ENCODE measurements at regions not wholly inside any gene's neighbourhood (a gene's known extent, or its start where the extent isn't known, plus 50 kb on each side); places are given as distances from the start of the nearest gene placed in this dataset.
"Not testable (repeated sequence)": the region's sequence is repeated elsewhere in the genome, so short reads cannot be mapped to it uniquely, and the experiment has no call there.

GRCh38 chr3:75235631-75236030, 428.5 kb upstream of the FRG2C start:
- Mint-ChIP-seq H3K4me3 (ENCODE audit: unreplicated experiment) (no peak overlapping the region), H3K4me1 (ENCODE audit: low read depth) (peaks cover 11% of the 10 kb centered on the region), H3K9me3 (ENCODE audit: low read depth) (no peaks in the 10 kb centered on the region), H3K36me3 (ENCODE audit: low read depth) (no peaks in the 10 kb centered on the region), H3K27ac (ENCODE audit: unreplicated experiment) (no peak overlapping the region), H3K27me3 (ENCODE audit: low read depth) (peaks cover 1% of the 10 kb centered on the region)
- DNase-seq (ENCODE audit: low spot score), result no peak
- TF ChIP-seq, protein P1, sequence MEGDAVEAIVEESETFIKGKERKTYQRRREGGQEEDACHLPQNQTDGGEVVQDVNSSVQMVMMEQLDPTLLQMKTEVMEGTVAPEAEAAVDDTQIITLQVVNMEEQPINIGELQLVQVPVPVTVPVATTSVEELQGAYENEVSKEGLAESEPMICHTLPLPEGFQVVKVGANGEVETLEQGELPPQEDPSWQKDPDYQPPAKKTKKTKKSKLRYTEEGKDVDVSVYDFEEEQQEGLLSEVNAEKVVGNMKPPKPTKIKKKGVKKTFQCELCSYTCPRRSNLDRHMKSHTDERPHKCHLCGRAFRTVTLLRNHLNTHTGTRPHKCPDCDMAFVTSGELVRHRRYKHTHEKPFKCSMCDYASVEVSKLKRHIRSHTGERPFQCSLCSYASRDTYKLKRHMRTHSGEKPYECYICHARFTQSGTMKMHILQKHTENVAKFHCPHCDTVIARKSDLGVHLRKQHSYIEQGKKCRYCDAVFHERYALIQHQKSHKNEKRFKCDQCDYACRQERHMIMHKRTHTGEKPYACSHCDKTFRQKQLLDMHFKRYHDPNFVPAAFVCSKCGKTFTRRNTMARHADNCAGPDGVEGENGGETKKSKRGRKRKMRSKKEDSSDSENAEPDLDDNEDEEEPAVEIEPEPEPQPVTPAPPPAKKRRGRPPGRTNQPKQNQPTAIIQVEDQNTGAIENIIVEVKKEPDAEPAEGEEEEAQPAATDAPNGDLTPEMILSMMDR (IDR thresholded peaks at IDR 0.05), result no peak

- peaks cover 1% of the 10 kb centered on the region for H3K27me3 Mint-ChIP-seq (ENCODE audit: low read depth)
- H3K4me1 Mint-ChIP-seq (ENCODE audit: low read depth), result peaks cover 11% of the 10 kb centered on the region
- H3K27ac Mint-ChIP-seq (ENCODE audit: unreplicated experiment), result no peak overlapping the region
- H3K36me3 Mint-ChIP-seq (ENCODE audit: low read depth), result no peaks in the 10 kb centered on the region
- no peak for DNase-seq (ENCODE audit: low spot score)
- TF ChIP-seq, protein P1 (IDR thresholded peaks at IDR 0.05), result no peak
- no peak overlapping the region for H3K4me3 Mint-ChIP-seq (ENCODE audit: unreplicated experiment)
- H3K9me3 Mint-ChIP-seq (ENCODE audit: low read depth), result no peaks in the 10 kb centered on the region
Measured at GRCh38 chr3:75237053-75237452, 427.1 kb upstream of the FRG2C start.

DNA sequence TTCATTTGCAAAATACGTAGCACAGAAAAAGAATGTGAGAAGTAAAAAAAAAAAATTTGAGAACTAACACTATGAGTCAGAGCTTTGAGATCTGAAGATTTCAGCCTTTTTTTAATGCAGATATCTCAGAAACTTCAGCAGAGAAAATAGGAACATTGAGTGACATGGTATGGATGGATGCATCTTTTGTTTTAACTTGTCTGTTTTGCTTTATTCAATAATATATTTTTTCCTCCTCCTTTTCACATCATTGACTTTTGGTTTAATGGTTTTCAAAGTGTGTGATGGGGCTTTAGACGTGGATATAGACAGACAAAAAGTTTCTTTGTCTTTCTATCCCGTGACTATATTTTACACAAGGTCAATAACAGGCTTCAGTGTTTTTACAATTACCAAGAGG, 426.7 kb upstream of the FRG2C start:
- Mint-ChIP-seq H3K27me3 (ENCODE audit: low read depth) (peaks cover 1% of the 10 kb centered on the region), H3K9me3 (ENCODE audit: low read depth) (no peaks in the 10 kb centered on the region), H3K4me1 (ENCODE audit: low read depth) (peaks cover 11% of the 10 kb centered on the region), H3K27ac (ENCODE audit: unreplicated experiment) (no peak overlapping the region), H3K4me3 (ENCODE audit: unreplicated experiment) (no peak overlapping the region), H3K36me3 (ENCODE audit: low read depth) (no peaks in the 10 kb centered on the region)
- TF ChIP-seq, protein P1 (IDR thresholded peaks at IDR 0.05), result no peak
- DNase-seq (ENCODE audit: low spot score), result no peak

GRCh38 chr3:75241226-75241962, 422.7 kb upstream of the FRG2C start:
- H3K4me3 Mint-ChIP-seq (ENCODE audit: unreplicated experiment), result not testable (repeated sequence)

GRCh38 chr3:75242012-75242735, 422.0 kb upstream of the FRG2C start:
- Mint-ChIP-seq H3K36me3 (ENCODE audit: low read depth) (no peaks in the 10 kb centered on the region), H3K27me3 (ENCODE audit: low read depth) (peaks cover 3% of the 10 kb centered on the region), H3K4me3 (ENCODE audit: unreplicated experiment) (no peak overlapping the region), H3K4me1 (ENCODE audit: low read depth) (peaks cover 6% of the 10 kb centered on the region), H3K27ac (ENCODE audit: unreplicated experiment) (no peak overlapping the region), H3K9me3 (ENCODE audit: low read depth) (no peaks in the 10 kb centered on the region)
- TF ChIP-seq, protein P1 (IDR thresholded peaks at IDR 0.05), result no peak
- DNase-seq (ENCODE audit: low spot score), result no peak

More at GRCh38 chr3:75241226-75241962, 422.7 kb upstream of the FRG2C start:
- H3K4me1 Mint-ChIP-seq (ENCODE audit: low read depth), result peaks cover 11% of the 10 kb centered on the region
- H3K36me3 Mint-ChIP-seq (ENCODE audit: low read depth); H3K27ac Mint-ChIP-seq (ENCODE audit: unreplicated experiment); DNase-seq (ENCODE audit: low spot score); H3K27me3 Mint-ChIP-seq (ENCODE audit: low read depth); H3K9me3 Mint-ChIP-seq (ENCODE audit: low read depth): not testable (repeated sequence)

All from chondrocyte (in vitro differentiated cells).